ENCODE measurements at regions not wholly inside any gene's neighbourhood (a gene's known extent, or its start where the extent isn't known, plus 50 kb on each side); places are given as distances from the start of the nearest gene placed in this dataset.
"Not testable (repeated sequence)": the region's sequence is repeated elsewhere in the genome, so short reads cannot be mapped to it uniquely, and the experiment has no call there.

DNA sequence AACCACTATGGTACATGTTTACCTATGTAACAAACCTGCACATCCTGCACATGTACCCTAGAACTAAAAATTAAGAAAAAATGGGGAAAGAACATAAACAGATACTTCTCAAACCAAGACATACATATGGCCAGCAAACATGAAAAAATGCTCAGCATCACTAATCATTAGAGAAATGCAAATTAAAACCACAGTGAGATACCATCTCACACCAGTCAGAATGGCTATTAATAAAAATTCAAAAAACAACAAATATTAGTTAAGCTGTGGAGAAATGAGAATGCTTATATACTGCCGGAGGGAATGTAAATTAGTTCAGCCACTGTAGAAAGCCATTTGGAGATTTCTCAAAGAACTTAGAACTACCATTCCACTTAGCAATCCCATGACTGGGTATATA is 126.1 kb downstream of the NFKBIZ start:
- H3K4me3 ChIP-seq (ENCODE audit: low read depth, low read length); H3K27me3 ChIP-seq (ENCODE audit: control insufficient read depth, insufficient read depth, low read length); H3K9ac ChIP-seq (ENCODE audit: low read length); H3K9me3 ChIP-seq (ENCODE audit: control insufficient read depth, insufficient read depth, low read depth, low read length); H3K4me1 ChIP-seq (ENCODE audit: control insufficient read depth, insufficient read depth, low read length); H3K27ac ChIP-seq (ENCODE audit: low read depth, low read length); H3K36me3 ChIP-seq (ENCODE audit: control insufficient read depth, insufficient read depth, low read length): not testable (repeated sequence)

GRCh38 chr3:101976473-101976872 is 127.2 kb downstream of the NFKBIZ start:
- no peak overlapping the region for H3K4me3 ChIP-seq (ENCODE audit: low read depth, low read length)
- H3K4me1 ChIP-seq (ENCODE audit: control insufficient read depth, insufficient read depth, low read length): no peaks in the 10 kb centered on the region
- H3K9ac ChIP-seq (ENCODE audit: low read length): no peak overlapping the region
- no peaks in the 10 kb centered on the region for H3K27me3 ChIP-seq (ENCODE audit: control insufficient read depth, insufficient read depth, low read length)
- no peaks in the 10 kb centered on the region for H3K9me3 ChIP-seq (ENCODE audit: control insufficient read depth, insufficient read depth, low read depth, low read length)
- no peak overlapping the region for H3K27ac ChIP-seq (ENCODE audit: low read depth, low read length)
- H3K36me3 ChIP-seq (ENCODE audit: control insufficient read depth, insufficient read depth, low read length): no peaks in the 10 kb centered on the region

DNA sequence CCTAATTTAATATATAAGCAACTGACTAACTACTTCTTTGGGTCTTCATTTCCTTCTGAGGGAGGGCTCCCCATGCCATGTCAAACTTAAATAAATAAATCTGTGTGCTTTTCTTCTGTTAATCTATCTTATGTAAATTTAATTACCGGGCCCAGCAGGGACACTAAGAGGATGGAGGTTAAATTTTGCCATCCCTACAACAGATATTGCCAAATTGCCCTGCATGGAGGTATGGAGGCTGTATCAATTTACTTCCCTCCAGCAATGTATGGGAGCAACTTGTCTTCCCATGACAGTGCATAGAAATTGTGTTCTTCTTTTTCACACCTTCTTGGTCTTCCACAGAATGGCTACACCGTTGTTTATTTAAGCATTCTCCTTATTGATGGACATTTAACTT is 129.0 kb downstream of the NFKBIZ start:
- Histone ChIP-seq H3K36me3 (ENCODE audit: control insufficient read depth, insufficient read depth, low read length) (no peaks in the 10 kb centered on the region), H3K9ac (ENCODE audit: low read length) (no peak overlapping the region), H3K4me1 (ENCODE audit: control insufficient read depth, insufficient read depth, low read length) (no peaks in the 10 kb centered on the region), H3K27me3 (ENCODE audit: control insufficient read depth, insufficient read depth, low read length) (no peaks in the 10 kb centered on the region), H3K27ac (ENCODE audit: low read depth, low read length) (no peak overlapping the region), H3K4me3 (ENCODE audit: low read depth, low read length) (no peak overlapping the region), H3K9me3 (ENCODE audit: control insufficient read depth, insufficient read depth, low read depth, low read length) (no peaks in the 10 kb centered on the region)

DNA sequence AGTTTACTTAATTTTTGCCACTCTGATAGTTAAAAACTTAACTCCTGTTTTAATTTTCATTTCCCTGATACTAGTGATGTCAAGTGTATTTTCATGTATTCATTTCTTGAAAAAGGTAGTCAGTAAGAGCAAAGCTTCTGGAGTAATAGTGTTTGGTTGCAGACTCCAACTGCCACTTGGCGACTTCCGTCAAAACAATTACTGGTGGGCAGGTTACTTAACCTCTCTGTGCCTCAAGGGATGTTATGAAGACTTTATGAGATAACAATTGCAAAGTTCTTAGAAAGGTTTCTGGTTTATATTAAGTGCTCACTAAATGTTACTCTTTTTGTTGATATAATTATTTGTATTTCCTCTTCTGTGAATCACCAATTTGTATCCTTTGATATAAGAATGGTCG is 129.7 kb downstream of the NFKBIZ start:
- H3K9me3 ChIP-seq (ENCODE audit: control insufficient read depth, insufficient read depth, low read depth, low read length): no peaks in the 10 kb centered on the region
- no peak overlapping the region for H3K4me3 ChIP-seq (ENCODE audit: low read depth, low read length)
- no peak overlapping the region for H3K27ac ChIP-seq (ENCODE audit: low read depth, low read length)
- H3K4me1 ChIP-seq (ENCODE audit: control insufficient read depth, insufficient read depth, low read length): no peaks in the 10 kb centered on the region
- no peaks in the 10 kb centered on the region for H3K27me3 ChIP-seq (ENCODE audit: control insufficient read depth, insufficient read depth, low read length)
- no peaks in the 10 kb centered on the region for H3K36me3 ChIP-seq (ENCODE audit: control insufficient read depth, insufficient read depth, low read length)
- H3K9ac ChIP-seq (ENCODE audit: low read length): no peak overlapping the region

DNA sequence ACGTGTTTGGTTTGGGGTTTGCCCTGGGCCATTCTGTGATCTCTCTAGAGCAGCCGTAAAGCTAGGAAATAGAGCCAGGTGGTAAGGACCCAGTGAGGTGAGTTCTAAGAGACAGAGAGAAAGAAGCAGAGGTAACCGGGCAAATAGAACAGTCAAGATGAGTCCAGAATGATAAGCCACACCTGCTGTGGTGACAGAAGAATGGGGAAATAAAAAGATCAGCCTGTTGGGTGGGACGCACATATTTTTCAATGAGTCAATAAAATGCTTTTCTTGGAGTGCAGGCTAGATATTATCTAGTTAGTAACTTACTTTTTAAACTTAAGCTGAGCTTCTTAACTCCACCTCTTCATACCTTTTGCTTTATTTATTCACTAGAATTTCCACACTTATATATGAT is 135.0 kb downstream of the NFKBIZ start:
- Histone ChIP-seq H3K4me1 (ENCODE audit: control insufficient read depth, insufficient read depth, low read length) (no peaks in the 10 kb centered on the region), H3K4me3 (ENCODE audit: low read depth, low read length) (no peak overlapping the region), H3K36me3 (ENCODE audit: control insufficient read depth, insufficient read depth, low read length) (no peaks in the 10 kb centered on the region), H3K27me3 (ENCODE audit: control insufficient read depth, insufficient read depth, low read length) (no peaks in the 10 kb centered on the region), H3K27ac (ENCODE audit: low read depth, low read length) (no peak overlapping the region), H3K9me3 (ENCODE audit: control insufficient read depth, insufficient read depth, low read depth, low read length) (no peaks in the 10 kb centered on the region), H3K9ac (ENCODE audit: low read length) (no peak overlapping the region)

DNA sequence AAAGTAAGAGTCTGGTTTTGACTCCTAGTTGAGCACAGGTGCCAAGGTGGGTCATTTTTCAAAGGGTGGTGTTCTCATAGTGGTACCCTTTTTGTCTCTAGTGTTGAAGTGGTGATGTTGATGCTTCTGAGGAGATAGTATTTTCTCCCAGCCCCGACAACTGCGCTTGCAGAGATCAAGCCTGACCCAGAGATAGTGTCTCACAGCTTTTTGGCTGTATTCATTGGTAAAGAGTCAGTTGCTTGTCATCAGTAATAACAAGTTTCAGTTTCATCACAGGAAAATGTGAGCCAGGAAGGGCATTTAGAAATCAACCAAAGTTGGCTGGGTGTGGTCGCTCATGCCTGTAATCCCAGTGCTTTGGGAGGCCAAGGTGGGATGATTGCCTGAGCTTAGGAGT is 139.3 kb downstream of the NFKBIZ start:
- Histone ChIP-seq H3K27me3 (ENCODE audit: control insufficient read depth, insufficient read depth, low read length) (no peaks in the 10 kb centered on the region), H3K4me1 (ENCODE audit: control insufficient read depth, insufficient read depth, low read length) (no peaks in the 10 kb centered on the region)

GRCh38 chr3:101989578-101990200 is 140.4 kb downstream of the NFKBIZ start:
- H3K4me1 ChIP-seq (ENCODE audit: control insufficient read depth, insufficient read depth, low read length): no peaks in the 10 kb centered on the region
- H3K27me3 ChIP-seq (ENCODE audit: control insufficient read depth, insufficient read depth, low read length): no peaks in the 10 kb centered on the region
- H3K4me3 ChIP-seq (ENCODE audit: low read depth, low read length): no peak overlapping the region
- no peak overlapping the region for H3K9ac ChIP-seq (ENCODE audit: low read length)
- H3K9me3 ChIP-seq (ENCODE audit: control insufficient read depth, insufficient read depth, low read depth, low read length): no peaks in the 10 kb centered on the region
- H3K36me3 ChIP-seq (ENCODE audit: control insufficient read depth, insufficient read depth, low read length): no peaks in the 10 kb centered on the region
- no peak overlapping the region for H3K27ac ChIP-seq (ENCODE audit: low read depth, low read length)

More for the DNA sequence above, 139.3 kb downstream of the NFKBIZ start:
- Histone ChIP-seq H3K9ac (ENCODE audit: low read length) (no peak overlapping the region), H3K4me3 (ENCODE audit: low read depth, low read length) (no peak overlapping the region), H3K9me3 (ENCODE audit: control insufficient read depth, insufficient read depth, low read depth, low read length) (no peaks in the 10 kb centered on the region), H3K36me3 (ENCODE audit: control insufficient read depth, insufficient read depth, low read length) (no peaks in the 10 kb centered on the region), H3K27ac (ENCODE audit: low read depth, low read length) (no peak overlapping the region)

- Histone ChIP-seq H3K36me3 (ENCODE audit: control insufficient read depth, insufficient read depth, low read length) (no peaks in the 10 kb centered on the region), H3K9me3 (ENCODE audit: control insufficient read depth, insufficient read depth, low read depth, low read length) (no peaks in the 10 kb centered on the region), H3K4me1 (ENCODE audit: control insufficient read depth, insufficient read depth, low read length) (no peaks in the 10 kb centered on the region), H3K27me3 (ENCODE audit: control insufficient read depth, insufficient read depth, low read length) (no peaks in the 10 kb centered on the region), H3K9ac (ENCODE audit: low read length) (no peak overlapping the region), H3K4me3 (ENCODE audit: low read depth, low read length) (no peak overlapping the region), H3K27ac (ENCODE audit: low read depth, low read length) (no peak overlapping the region)
Observed at GRCh38 chr3:101992863-101993262, 143.5 kb downstream of the NFKBIZ start.

- H3K27ac ChIP-seq (ENCODE audit: low read depth, low read length): no peak overlapping the region
- no peaks in the 10 kb centered on the region for H3K36me3 ChIP-seq (ENCODE audit: control insufficient read depth, insufficient read depth, low read length)
- H3K27me3 ChIP-seq (ENCODE audit: control insufficient read depth, insufficient read depth, low read length): no peaks in the 10 kb centered on the region
- H3K9ac ChIP-seq (ENCODE audit: low read length): no peak overlapping the region
- no peak overlapping the region for H3K4me3 ChIP-seq (ENCODE audit: low read depth, low read length)
- no peaks in the 10 kb centered on the region for H3K4me1 ChIP-seq (ENCODE audit: control insufficient read depth, insufficient read depth, low read length)
- no peaks in the 10 kb centered on the region for H3K9me3 ChIP-seq (ENCODE audit: control insufficient read depth, insufficient read depth, low read depth, low read length)
Observed at GRCh38 chr3:101994386-101994785, 145.1 kb downstream of the NFKBIZ start.

DNA sequence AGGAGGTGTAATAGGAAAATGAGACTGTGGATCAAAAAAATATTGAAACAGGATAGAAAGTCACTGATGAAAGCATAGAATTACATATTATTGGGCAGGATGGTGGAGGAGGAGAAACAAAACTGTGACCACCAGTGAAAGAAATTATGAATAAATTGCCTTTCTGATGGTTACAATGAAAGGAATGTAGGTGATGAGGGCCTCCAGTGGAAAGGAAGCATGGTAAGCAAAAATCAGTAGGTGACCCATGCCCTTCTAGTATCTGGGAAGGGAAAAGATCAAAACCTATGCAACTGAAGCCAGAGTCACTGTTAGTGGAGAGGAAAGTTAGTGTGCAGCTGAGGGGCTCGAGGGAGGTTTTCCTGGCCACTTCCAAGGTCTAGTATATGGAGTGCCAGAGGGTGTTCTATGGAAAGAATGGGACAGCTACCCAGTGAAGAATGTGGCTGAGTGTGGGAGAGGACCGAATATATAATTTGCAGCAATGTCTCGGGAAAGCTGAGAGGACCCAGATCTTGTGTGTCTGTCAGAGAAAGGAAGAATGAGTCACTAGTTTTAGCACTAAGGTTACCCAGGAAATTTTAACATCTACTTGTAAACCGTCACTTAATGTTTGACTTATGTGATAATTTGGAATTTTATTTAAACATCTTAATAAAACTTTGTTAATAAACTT is 146.2 kb downstream of the NFKBIZ start:
- no peaks in the 10 kb centered on the region for H3K27me3 ChIP-seq (ENCODE audit: control insufficient read depth, insufficient read depth, low read length)
- H3K27ac ChIP-seq (ENCODE audit: low read depth, low read length): no peak overlapping the region
- H3K9me3 ChIP-seq (ENCODE audit: control insufficient read depth, insufficient read depth, low read depth, low read length): no peaks in the 10 kb centered on the region
- H3K9ac ChIP-seq (ENCODE audit: low read length): no peak overlapping the region
- H3K36me3 ChIP-seq (ENCODE audit: control insufficient read depth, insufficient read depth, low read length): no peaks in the 10 kb centered on the region
- no peaks in the 10 kb centered on the region for H3K4me1 ChIP-seq (ENCODE audit: control insufficient read depth, insufficient read depth, low read length)
- H3K4me3 ChIP-seq (ENCODE audit: low read depth, low read length): no peak overlapping the region

- Histone ChIP-seq H3K27me3 (ENCODE audit: control insufficient read depth, insufficient read depth, low read length) (no peaks in the 10 kb centered on the region), H3K4me1 (ENCODE audit: control insufficient read depth, insufficient read depth, low read length) (no peaks in the 10 kb centered on the region), H3K4me3 (ENCODE audit: low read depth, low read length) (no peak overlapping the region), H3K27ac (ENCODE audit: low read depth, low read length) (no peak overlapping the region), H3K9me3 (ENCODE audit: control insufficient read depth, insufficient read depth, low read depth, low read length) (no peaks in the 10 kb centered on the region), H3K9ac (ENCODE audit: low read length) (no peak overlapping the region), H3K36me3 (ENCODE audit: control insufficient read depth, insufficient read depth, low read length) (no peaks in the 10 kb centered on the region)
Observed at GRCh38 chr3:101996832-101997231, 147.5 kb downstream of the NFKBIZ start.
